ENCODE measurements at regions not wholly inside any gene's neighbourhood (a gene's known extent, or its start where the extent isn't known, plus 50 kb on each side); places are given as distances from the start of the nearest gene placed in this dataset.

GRCh38 chr4:161061046-161061445 lies 1102.8 kb downstream of the FSTL5 start:
- H3K27me3 ChIP-seq (ENCODE audit: insufficient read depth, low read length): no peaks in the 10 kb centered on the region
- DNase-seq: no peak
- H3K4me1 ChIP-seq (ENCODE audit: control insufficient read depth in 1 of 2, insufficient read depth in 2 of 2, low read length in 2 of 2): no peaks in the 10 kb centered on the region
- H3K79me2 ChIP-seq (ENCODE audit: control insufficient read depth, insufficient read depth, low read length, poor library complexity): no peaks in the 10 kb centered on the region
- no peaks in the 10 kb centered on the region for H3K9me3 ChIP-seq (ENCODE audit: insufficient read depth, low read depth, low read length)
- H4K12ac ChIP-seq (ENCODE audit: low read depth, low read length): no peak overlapping the region
- no peak overlapping the region for H3K23ac ChIP-seq (ENCODE audit: low read length)
- no peak overlapping the region for H4K91ac ChIP-seq (ENCODE audit: low read depth, low read length)
- H2BK12ac ChIP-seq (ENCODE audit: low read length): no peak overlapping the region
- no peak overlapping the region for H2BK120ac ChIP-seq (ENCODE audit: insufficient read depth, low read length, poor library complexity)
- H3K9ac ChIP-seq (ENCODE audit: low read length): no peak overlapping the region
- no peak overlapping the region for H3K27ac ChIP-seq (ENCODE audit: low read depth, low read length)
- no peak overlapping the region for H3K4me2 ChIP-seq (ENCODE audit: low read length)
- no peak overlapping the region for H2AFZ ChIP-seq (ENCODE audit: insufficient read depth, low read length, poor library complexity)
- H3K18ac ChIP-seq (ENCODE audit: low read length): no peak overlapping the region
- WGBS (ENCODE audit: extremely low coverage, insufficient coverage, insufficient read length): no CpG with 5 or more reads among the region's 1 CpG
- H4K8ac ChIP-seq (ENCODE audit: low read depth, low read length): no peak overlapping the region
- no peaks in the 10 kb centered on the region for H3K79me1 ChIP-seq (ENCODE audit: low read length)
- no peak overlapping the region for H2BK5ac ChIP-seq (ENCODE audit: low read depth, low read length, poor library complexity)
- H3K4me3 ChIP-seq (ENCODE audit: low read depth, low read length): no peak overlapping the region
- H3K14ac ChIP-seq (ENCODE audit: low read length): no peak overlapping the region
- H3K4ac ChIP-seq (ENCODE audit: low read depth, low read length): no peak overlapping the region
- H3K36me3 ChIP-seq (ENCODE audit: control insufficient read depth in 1 of 2, insufficient read depth in 2 of 2, low read length in 2 of 2): no peaks in the 10 kb centered on the region
- no peak overlapping the region for H2AK5ac ChIP-seq (ENCODE audit: low read length)
